ENCODE measurements at regions not wholly inside any gene's neighbourhood (a gene's known extent, or its start where the extent isn't known, plus 50 kb on each side); places are given as distances from the start of the nearest gene placed in this dataset.

GRCh38 chr3:115384381-115384780 is 237.3 kb upstream of the ZBTB20 start:
- DNase-seq (ENCODE audit: extremely low read depth, low read depth), result no peak
- no peak for TF ChIP-seq CTCF (IDR thresholded peaks at IDR 0.05; ENCODE audit: low read depth, low read length)

GRCh38 chr3:115385774-115386730 is 237.3 kb upstream of the GAP43 start:
- DNase-seq (ENCODE audit: extremely low read depth, low read depth), result no peak
- no peak for TF ChIP-seq CTCF (IDR thresholded peaks at IDR 0.05; ENCODE audit: low read depth, low read length)

GRCh38 chr3:115388166-115388565 is 235.1 kb upstream of the GAP43 start:
- TF ChIP-seq CTCF (IDR thresholded peaks at IDR 0.05; ENCODE audit: low read depth, low read length), result no peak
- DNase-seq (ENCODE audit: extremely low read depth, low read depth), result no peak

- DNase-seq (ENCODE audit: extremely low read depth, low read depth), result no peak
Measured at GRCh38 chr3:115388811-115389210, 234.5 kb upstream of the GAP43 start.

GRCh38 chr3:115396801-115397200 is 226.5 kb upstream of the GAP43 start:
- DNase-seq (ENCODE audit: extremely low read depth, low read depth), result no peak
- no peak for TF ChIP-seq CTCF (IDR thresholded peaks at IDR 0.05; ENCODE audit: low read depth, low read length)

More at GRCh38 chr3:115388811-115389210, 234.5 kb upstream of the GAP43 start:
- TF ChIP-seq CTCF (IDR thresholded peaks at IDR 0.05; ENCODE audit: low read depth, low read length), result no peak

- no peak for TF ChIP-seq CTCF (IDR thresholded peaks at IDR 0.05; ENCODE audit: low read depth, low read length)
Measured at GRCh38 chr3:115397433-115397832, 225.9 kb upstream of the GAP43 start.

GRCh38 chr3:115398506-115398905 is 224.8 kb upstream of the GAP43 start:
- TF ChIP-seq CTCF (IDR thresholded peaks at IDR 0.05; ENCODE audit: low read depth, low read length), result no peak
- DNase-seq (ENCODE audit: extremely low read depth, low read depth), result no peak

More at GRCh38 chr3:115397433-115397832, 225.9 kb upstream of the GAP43 start:
- DNase-seq (ENCODE audit: extremely low read depth, low read depth), result no peak

All from AG09319 (cell line).